Memory B cell (primary cell): ENCODE measurements at regions not wholly inside any gene's neighbourhood (a gene's known extent, or its start where the extent isn't known, plus 50 kb on each side); places are given as distances from the start of the nearest gene placed in this dataset.

Experiments
- ATAC-seq: fragments of 150-1000 bp; cut with Tn5 transposase; 2 replicates; pipeline ENCODE4 v1.10.0; 2021; ENCODE audit warnings: low read depth, mild to moderate bottlenecking, moderate library complexity
- DNase-seq, 2 donors: peaks; one replicate each; pipeline ENCODE4 v3.0.0; 2022; ENCODE audit warnings: low spot score in 2 of 2
- H3K27ac Mint-ChIP-seq: one replicate; pipeline ENCODE4 v1.8.0; 2022; ENCODE audit warnings: mild to moderate bottlenecking, moderate library complexity, mixed read lengths
- H3K27me3 Mint-ChIP-seq: one replicate; pipeline ENCODE4 v1.8.0; 2022; ENCODE audit warnings: mixed read lengths
- H3K36me3 Mint-ChIP-seq: one replicate; pipeline ENCODE4 v1.8.0; 2022; ENCODE audit warnings: mild to moderate bottlenecking, mixed read lengths
- H3K4me1 Mint-ChIP-seq: one replicate; pipeline ENCODE4 v1.8.0; 2022; ENCODE audit warnings: mixed read lengths
- H3K4me3 Mint-ChIP-seq: one replicate; pipeline ENCODE4 v1.8.0; 2022; ENCODE audit warnings: mild to moderate bottlenecking, moderate library complexity, mixed read lengths
- H3K9me3 Mint-ChIP-seq: one replicate; pipeline ENCODE4 v1.8.0; 2022; ENCODE audit warnings: mixed read lengths

- Mint-ChIP-seq H3K27me3 (peaks cover 2% of the 10 kb centered on the region), H3K27ac (no peak overlapping the region), H3K4me1 (no peaks in the 10 kb centered on the region), H3K36me3 (no peaks in the 10 kb centered on the region), H3K4me3 (no peak overlapping the region), H3K9me3 (peaks cover 2% of the 10 kb centered on the region)
- ATAC-seq (no peak), DNase-seq (no peak)
These were observed 57.3 kb downstream of the MAF start for GRCh38 chr16:79543219-79543618.

- peaks cover 2% of the 10 kb centered on the region for H3K27me3 Mint-ChIP-seq
- H3K4me1 Mint-ChIP-seq, result no peaks in the 10 kb centered on the region
- H3K36me3 Mint-ChIP-seq, result no peaks in the 10 kb centered on the region
- DNase-seq, result no peak
- ATAC-seq, result no peak
- H3K9me3 Mint-ChIP-seq, result peaks cover 2% of the 10 kb centered on the region
- no peak overlapping the region for H3K27ac Mint-ChIP-seq
- H3K4me3 Mint-ChIP-seq, result no peak overlapping the region
These were observed 58.2 kb downstream of the MAF start for GRCh38 chr16:79542237-79542774.

GRCh38 chr16:79540825-79541595 is 59.5 kb downstream of the MAF start:
- no peak overlapping the region for H3K27ac Mint-ChIP-seq
- no peaks in the 10 kb centered on the region for H3K27me3 Mint-ChIP-seq
- H3K4me1 Mint-ChIP-seq, result no peaks in the 10 kb centered on the region
- H3K36me3 Mint-ChIP-seq, result no peaks in the 10 kb centered on the region
- no peak for DNase-seq
- H3K4me3 Mint-ChIP-seq, result no peak overlapping the region
- H3K9me3 Mint-ChIP-seq, result no peaks in the 10 kb centered on the region
- no peak for ATAC-seq

- H3K27me3 Mint-ChIP-seq, result no peaks in the 10 kb centered on the region
- no peak overlapping the region for H3K4me3 Mint-ChIP-seq
- no peaks in the 10 kb centered on the region for H3K36me3 Mint-ChIP-seq
- no peaks in the 10 kb centered on the region for H3K4me1 Mint-ChIP-seq
- DNase-seq (no peak), ATAC-seq (no peak)
- no peaks in the 10 kb centered on the region for H3K9me3 Mint-ChIP-seq
- no peak overlapping the region for H3K27ac Mint-ChIP-seq
These were observed 63.0 kb downstream of the MAF start for GRCh38 chr16:79537584-79537983.

- no peaks in the 10 kb centered on the region for H3K4me1 Mint-ChIP-seq
- no peak overlapping the region for H3K27ac Mint-ChIP-seq
- no peak overlapping the region for H3K4me3 Mint-ChIP-seq
- ATAC-seq (no peak), DNase-seq (no peak)
- H3K36me3 Mint-ChIP-seq, result no peaks in the 10 kb centered on the region
- no peaks in the 10 kb centered on the region for H3K27me3 Mint-ChIP-seq
- no peaks in the 10 kb centered on the region for H3K9me3 Mint-ChIP-seq
These were observed 63.6 kb downstream of the MAF start for GRCh38 chr16:79536958-79537357.

- H3K4me1 Mint-ChIP-seq, result no peaks in the 10 kb centered on the region
- no peaks in the 10 kb centered on the region for H3K36me3 Mint-ChIP-seq
- no peak overlapping the region for H3K27ac Mint-ChIP-seq
- no peaks in the 10 kb centered on the region for H3K9me3 Mint-ChIP-seq
- DNase-seq, result no peak
- H3K4me3 Mint-ChIP-seq, result no peak overlapping the region
- no peaks in the 10 kb centered on the region for H3K27me3 Mint-ChIP-seq
- no peak for ATAC-seq
These were observed 65.4 kb downstream of the MAF start for GRCh38 chr16:79535130-79535529.

GRCh38 chr16:79534143-79534542 is 66.4 kb downstream of the MAF start:
- DNase-seq (no peak), ATAC-seq (no peak)
- no peaks in the 10 kb centered on the region for H3K9me3 Mint-ChIP-seq
- H3K27ac Mint-ChIP-seq, result no peak overlapping the region
- H3K4me1 Mint-ChIP-seq, result no peaks in the 10 kb centered on the region
- no peaks in the 10 kb centered on the region for H3K27me3 Mint-ChIP-seq
- H3K4me3 Mint-ChIP-seq, result no peak overlapping the region
- no peaks in the 10 kb centered on the region for H3K36me3 Mint-ChIP-seq

- no peak overlapping the region for H3K27ac Mint-ChIP-seq
- no peak for DNase-seq
These were observed 67.2 kb downstream of the MAF start for GRCh38 chr16:79533292-79533691.

GRCh38 chr16:79532785-79533184 is 67.8 kb downstream of the MAF start:
- no peaks in the 10 kb centered on the region for H3K36me3 Mint-ChIP-seq
- no peaks in the 10 kb centered on the region for H3K4me1 Mint-ChIP-seq
- H3K27me3 Mint-ChIP-seq, result no peaks in the 10 kb centered on the region
- H3K4me3 Mint-ChIP-seq, result no peak overlapping the region
- H3K9me3 Mint-ChIP-seq, result no peaks in the 10 kb centered on the region
- no peak overlapping the region for H3K27ac Mint-ChIP-seq
- ATAC-seq, result no peak
- no peak for DNase-seq

More at GRCh38 chr16:79533292-79533691, 67.2 kb downstream of the MAF start:
- Mint-ChIP-seq H3K9me3 (no peaks in the 10 kb centered on the region), H3K36me3 (no peaks in the 10 kb centered on the region), H3K4me1 (no peaks in the 10 kb centered on the region), H3K4me3 (no peak overlapping the region), H3K27me3 (no peaks in the 10 kb centered on the region)
- ATAC-seq, result no peak

GRCh38 chr16:79532273-79532672 is 68.3 kb downstream of the MAF start:
- H3K36me3 Mint-ChIP-seq, result no peaks in the 10 kb centered on the region
- no peak for DNase-seq
- H3K9me3 Mint-ChIP-seq, result no peaks in the 10 kb centered on the region
- H3K27ac Mint-ChIP-seq, result no peak overlapping the region
- H3K27me3 Mint-ChIP-seq, result no peaks in the 10 kb centered on the region
- H3K4me3 Mint-ChIP-seq, result no peak overlapping the region
- no peak for ATAC-seq
- H3K4me1 Mint-ChIP-seq, result no peaks in the 10 kb centered on the region

GRCh38 chr16:79528338-79528737 is 72.2 kb downstream of the MAF start:
- peaks cover 2% of the 10 kb centered on the region for H3K27me3 Mint-ChIP-seq
- H3K9me3 Mint-ChIP-seq, result no peaks in the 10 kb centered on the region
- no peak for ATAC-seq
- no peak for DNase-seq
- no peak overlapping the region for H3K27ac Mint-ChIP-seq
- no peaks in the 10 kb centered on the region for H3K4me1 Mint-ChIP-seq
- no peak overlapping the region for H3K4me3 Mint-ChIP-seq
- no peaks in the 10 kb centered on the region for H3K36me3 Mint-ChIP-seq

GRCh38 chr16:79523971-79524370 is 76.6 kb downstream of the MAF start:
- H3K27me3 Mint-ChIP-seq, result peaks cover 13% of the 10 kb centered on the region
- peaks cover 2% of the 10 kb centered on the region for H3K4me1 Mint-ChIP-seq
- ATAC-seq (no peak), DNase-seq (no peak)
- H3K27ac Mint-ChIP-seq, result no peak overlapping the region
- no peak overlapping the region for H3K4me3 Mint-ChIP-seq
- peaks cover 3% of the 10 kb centered on the region for H3K9me3 Mint-ChIP-seq
- H3K36me3 Mint-ChIP-seq, result no peaks in the 10 kb centered on the region

- no peaks in the 10 kb centered on the region for H3K36me3 Mint-ChIP-seq
- H3K27me3 Mint-ChIP-seq, result peaks cover 13% of the 10 kb centered on the region
- DNase-seq (no peak), ATAC-seq (no peak)
- H3K4me3 Mint-ChIP-seq, result no peak overlapping the region
- H3K4me1 Mint-ChIP-seq, result peaks cover 2% of the 10 kb centered on the region
- no peak overlapping the region for H3K27ac Mint-ChIP-seq
- peaks cover 3% of the 10 kb centered on the region for H3K9me3 Mint-ChIP-seq
These were observed 81.1 kb downstream of the MAF start for GRCh38 chr16:79519448-79519847.

GRCh38 chr16:79517156-79517555 is 83.4 kb downstream of the MAF start:
- no peak overlapping the region for H3K4me3 Mint-ChIP-seq
- H3K9me3 Mint-ChIP-seq, result peaks cover 3% of the 10 kb centered on the region
- peaks cover 13% of the 10 kb centered on the region for H3K27me3 Mint-ChIP-seq
- no peak for DNase-seq
- no peaks in the 10 kb centered on the region for H3K36me3 Mint-ChIP-seq
- no peak for ATAC-seq
- no peak overlapping the region for H3K27ac Mint-ChIP-seq
- peaks cover 2% of the 10 kb centered on the region for H3K4me1 Mint-ChIP-seq

- no peak for ATAC-seq
- H3K27ac Mint-ChIP-seq, result no peak overlapping the region
- no peaks in the 10 kb centered on the region for H3K36me3 Mint-ChIP-seq
- H3K4me1 Mint-ChIP-seq, result no peaks in the 10 kb centered on the region
- no peaks in the 10 kb centered on the region for H3K9me3 Mint-ChIP-seq
- H3K4me3 Mint-ChIP-seq, result no peak overlapping the region
- peaks cover 4% of the 10 kb centered on the region for H3K27me3 Mint-ChIP-seq
- DNase-seq, result no peak
These were observed 89.7 kb downstream of the MAF start for GRCh38 chr16:79510879-79511278.
